GM21367 (cell line): ENCODE measurements at regions not wholly inside any gene's neighbourhood (a gene's known extent, or its start where the extent isn't known, plus 50 kb on each side); places are given as distances from the start of the nearest gene placed in this dataset.

ENCODE experiments used
- ATAC-seq: cut with Tn5 transposase; IDR thresholded peaks from one replicate; pipeline ENCODE4 v1.9.1; 2021; ENCODE audit not compliant: unreplicated experiment

DNA sequence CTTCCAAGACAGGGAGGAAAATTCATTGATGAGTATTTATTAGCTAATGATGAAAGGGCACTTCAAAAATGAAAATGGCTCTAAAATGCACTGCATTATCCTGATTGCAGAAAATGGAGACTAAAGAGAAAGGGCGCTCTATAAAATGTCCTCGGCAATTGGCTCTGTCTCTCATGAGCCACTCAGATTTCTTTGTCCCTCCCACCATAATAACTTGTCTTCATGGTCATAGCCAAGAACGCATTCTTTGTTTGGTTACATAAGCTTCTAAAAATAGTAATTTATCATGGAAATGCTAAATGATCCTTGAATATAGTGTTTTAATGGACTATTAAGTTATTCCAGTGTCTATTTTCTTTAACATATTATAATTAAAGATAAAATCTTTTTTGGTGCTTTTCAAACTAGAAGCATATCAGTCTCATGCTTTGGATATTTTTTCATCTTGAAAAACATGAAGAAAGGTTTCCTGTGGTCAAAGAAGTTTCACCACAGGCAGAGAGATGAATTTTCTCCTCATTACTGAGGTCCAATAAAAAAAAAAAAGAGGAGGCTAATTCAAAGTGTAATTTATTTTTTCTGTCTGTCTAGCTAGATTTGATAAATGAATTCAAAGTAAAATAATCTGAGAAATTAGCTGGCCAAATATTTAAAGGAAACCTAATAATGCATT lies 238.1 kb upstream of the BLID start:
- ATAC-seq: no peak

- ATAC-seq: no peak
Observed at GRCh38 chr11:122353561-122353960, 237.5 kb upstream of the BLID start.

DNA sequence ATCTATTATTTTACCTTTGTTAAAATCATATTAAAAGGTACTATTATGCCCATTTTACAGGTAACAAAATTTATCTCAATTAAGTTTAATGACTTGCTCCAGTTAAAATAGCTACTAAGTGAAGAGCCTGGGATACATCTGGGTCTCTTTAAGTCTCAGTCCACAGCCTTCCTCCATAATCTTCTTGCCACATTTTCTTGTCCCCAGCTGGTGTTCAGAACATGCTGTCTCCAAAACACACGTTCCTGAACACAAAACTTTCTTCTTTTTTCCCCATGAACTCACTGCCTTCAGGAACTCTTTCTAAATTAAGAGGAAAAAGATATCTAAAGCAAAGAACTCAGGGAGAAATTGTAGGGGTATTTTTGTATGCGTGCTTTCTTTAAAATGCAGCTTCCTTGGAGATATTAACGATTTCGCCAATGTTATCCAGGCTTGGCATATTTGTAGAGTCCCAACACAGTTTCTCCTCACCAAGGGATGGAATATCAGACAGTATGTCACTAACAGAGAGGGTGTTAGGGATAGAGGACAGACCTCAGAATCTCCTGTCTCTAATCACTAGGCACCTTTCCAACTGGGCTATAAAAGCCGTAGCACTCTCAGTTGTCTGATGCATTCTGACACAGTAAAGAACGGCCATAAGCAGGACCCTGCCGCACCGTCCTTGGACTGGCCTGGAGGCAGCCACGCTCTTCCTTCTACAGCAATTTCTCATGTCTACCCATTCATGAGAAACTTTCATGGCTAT lies 232.8 kb upstream of the BLID start:
- no peak for ATAC-seq

DNA sequence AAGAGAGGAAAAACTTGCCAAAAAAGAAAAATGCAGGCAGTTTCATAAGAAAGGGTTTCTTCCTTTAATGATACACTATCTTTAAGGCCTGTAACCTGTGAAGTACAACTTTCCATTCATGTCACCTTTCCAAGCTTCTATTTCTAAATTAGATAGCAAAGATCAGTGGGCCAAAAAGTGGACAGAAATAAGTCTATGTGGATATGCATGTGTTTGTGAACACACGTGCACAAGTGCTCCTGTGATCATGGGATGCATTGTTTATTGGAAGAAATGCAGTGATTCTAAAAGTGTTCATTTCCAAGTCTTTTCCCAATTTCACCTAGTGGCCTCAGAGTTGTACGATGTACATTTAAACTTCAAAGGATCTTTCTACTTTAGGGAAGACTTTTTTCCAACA lies 230.0 kb upstream of the BLID start:
- ATAC-seq: no peak

- ATAC-seq: no peak
Observed at GRCh38 chr11:122345586-122345985, 229.6 kb upstream of the BLID start.

GRCh38 chr11:122344215-122344614 lies 228.2 kb upstream of the BLID start:
- ATAC-seq: no peak

GRCh38 chr11:122343210-122343609 lies 227.2 kb upstream of the BLID start:
- no peak for ATAC-seq

DNA sequence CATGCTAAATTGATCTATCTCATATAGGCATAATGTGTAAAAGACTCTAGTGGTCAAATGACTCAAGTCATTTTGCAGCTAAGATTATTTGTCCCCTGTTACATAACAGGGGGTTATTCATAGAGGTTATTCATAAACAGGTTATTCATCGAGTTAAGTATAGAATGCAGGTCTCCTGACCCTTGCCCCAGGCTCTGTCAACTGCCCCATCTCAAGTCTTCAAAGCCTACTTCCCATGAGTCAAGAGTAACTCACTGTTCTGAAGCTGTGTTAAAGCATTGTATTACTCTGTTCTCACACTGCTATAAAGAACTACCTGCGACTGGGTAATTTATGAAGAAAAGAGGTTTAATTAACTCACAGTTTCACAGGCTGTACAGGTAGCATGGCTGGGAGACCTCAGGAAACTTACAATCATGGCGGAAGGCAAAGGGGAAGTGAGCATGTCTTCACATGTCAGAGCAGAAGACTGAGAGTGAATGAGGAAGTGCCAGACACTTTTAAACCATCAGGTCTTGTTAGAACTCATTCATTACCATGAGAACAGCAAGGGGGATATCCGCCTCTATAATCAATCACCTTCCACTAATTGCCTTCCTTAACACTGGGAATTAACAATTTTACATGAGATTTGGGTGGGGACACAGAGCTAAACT lies 226.2 kb upstream of the BLID start:
- no peak for ATAC-seq

DNA sequence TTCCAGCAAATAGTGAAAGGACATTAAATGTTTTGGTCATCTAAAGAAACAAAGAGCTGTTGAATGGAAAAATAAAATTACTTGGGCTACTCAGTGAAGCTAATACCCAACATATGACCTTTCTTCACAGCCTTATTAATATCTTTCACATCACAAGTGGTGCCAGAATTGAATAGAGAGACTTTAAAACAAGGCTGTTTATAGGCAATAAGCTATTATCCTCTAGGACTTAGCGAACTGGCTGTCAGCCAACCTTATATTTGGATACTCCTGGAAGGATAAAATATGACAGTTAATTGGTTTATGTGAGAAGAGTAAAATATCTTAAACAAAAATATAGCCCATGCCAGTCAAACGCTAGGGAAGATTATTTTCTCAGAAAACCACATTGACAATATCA lies 225.5 kb upstream of the BLID start:
- no peak for ATAC-seq

- no peak for ATAC-seq
Observed at GRCh38 chr11:122340607-122341290, 224.7 kb upstream of the BLID start.

DNA sequence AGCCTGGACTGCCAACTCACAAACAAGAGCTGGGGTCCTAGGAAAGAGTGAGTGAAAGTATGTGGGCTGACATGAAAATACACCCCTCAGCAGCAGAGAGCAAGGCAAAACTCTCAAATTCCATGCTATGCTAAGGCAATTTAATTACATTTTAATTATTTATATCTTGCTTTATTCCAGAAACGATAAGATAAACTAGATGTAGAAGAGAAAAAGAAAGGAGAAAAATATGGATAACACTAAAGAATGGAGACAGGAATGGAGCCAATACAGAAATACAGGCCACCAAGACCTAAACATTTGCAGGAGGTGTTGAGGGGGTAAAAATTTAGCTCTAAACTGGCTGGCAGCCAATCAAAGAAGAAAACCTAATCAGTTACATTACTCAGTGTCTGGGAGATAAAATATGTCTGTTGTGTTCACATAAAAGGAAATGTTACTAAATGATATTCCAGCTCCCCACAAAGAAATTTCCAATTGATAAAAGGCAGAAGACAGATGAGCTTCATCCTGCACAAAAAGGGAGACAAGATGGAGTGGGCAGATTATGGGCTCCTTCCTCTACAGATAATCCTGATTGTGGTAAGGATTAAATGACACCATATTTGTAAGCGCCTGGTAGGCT lies 223.5 kb upstream of the BLID start:
- no peak for ATAC-seq

- ATAC-seq: no peak
Observed at GRCh38 chr11:122337704-122338103, 221.7 kb upstream of the BLID start.

DNA sequence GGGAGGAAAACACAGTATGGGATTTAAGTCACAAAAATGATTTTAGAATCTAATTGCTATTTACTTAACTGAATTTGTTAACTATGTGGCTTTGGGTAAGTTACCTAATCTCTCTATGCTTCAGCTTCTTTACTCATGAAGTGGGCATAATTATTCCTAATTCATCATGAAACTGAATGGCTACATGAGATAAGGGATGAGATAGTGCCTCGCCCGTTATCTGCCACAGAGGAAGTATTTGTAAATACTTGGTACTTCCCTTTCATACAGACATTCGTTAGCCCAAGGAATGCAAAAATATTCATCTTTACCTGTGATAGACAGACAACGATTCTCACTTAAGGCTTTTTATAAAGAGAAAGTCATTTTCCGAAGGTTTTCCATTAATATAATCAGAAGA lies 221.2 kb upstream of the BLID start:
- no peak for ATAC-seq

GRCh38 chr11:122336706-122337105 lies 220.7 kb upstream of the BLID start:
- no peak for ATAC-seq

DNA sequence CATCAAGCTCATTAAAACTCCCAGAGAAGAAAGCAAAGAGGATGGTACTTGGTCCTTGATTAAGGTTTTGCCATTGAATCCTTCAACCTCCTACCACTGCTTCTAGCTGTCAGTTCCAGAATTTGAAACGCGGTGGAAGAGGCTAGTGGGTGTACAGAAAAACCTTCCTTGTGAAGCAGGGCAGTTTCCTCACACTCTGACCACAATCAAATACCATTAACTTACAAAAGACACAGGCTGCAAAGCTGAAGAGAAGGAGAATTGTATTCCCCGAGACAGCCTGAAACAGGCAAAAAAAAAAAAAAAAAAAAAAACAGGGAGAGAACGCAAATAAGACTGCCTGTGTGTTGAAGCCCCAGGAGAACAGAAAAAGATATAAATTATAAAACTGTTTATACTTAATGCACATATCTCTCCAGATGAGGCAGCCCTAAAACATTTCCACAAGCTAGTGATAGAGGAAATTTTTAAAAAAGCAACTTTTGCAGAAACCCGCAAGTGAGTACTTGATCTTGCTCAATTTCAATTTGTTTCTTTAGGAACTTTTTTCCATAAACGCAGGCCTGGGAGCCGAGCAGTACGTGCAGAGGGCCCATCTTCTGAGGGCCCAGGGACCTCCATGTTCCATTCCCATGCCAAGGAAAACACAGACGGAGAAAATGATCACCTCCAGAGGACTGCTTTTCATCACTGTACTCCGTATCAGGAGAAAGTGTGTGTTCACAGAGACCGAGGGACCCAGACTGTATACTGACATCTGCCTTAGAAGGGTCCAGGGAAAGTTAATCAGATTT lies 218.7 kb upstream of the BLID start:
- no peak for ATAC-seq

GRCh38 chr11:122333467-122333866 lies 217.5 kb upstream of the BLID start:
- ATAC-seq: no peak

DNA sequence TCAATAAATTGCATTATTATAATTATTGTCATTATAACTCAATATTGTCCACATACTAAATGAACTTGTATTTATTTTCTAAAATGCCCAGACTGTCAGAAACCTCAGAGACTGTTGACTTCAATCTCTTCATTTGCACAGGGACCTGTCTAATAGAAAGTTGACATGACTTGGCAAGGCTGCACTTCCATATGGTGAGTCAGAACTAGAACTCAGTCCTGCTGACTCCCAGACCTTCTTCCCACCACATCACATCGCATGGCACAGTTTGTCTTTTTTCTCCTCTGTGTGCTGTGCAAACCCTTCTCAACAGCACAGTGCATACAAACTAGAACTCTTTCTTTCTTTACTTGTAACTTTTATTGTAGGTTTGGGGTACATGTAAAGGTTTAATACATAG lies 215.1 kb upstream of the BLID start:
- ATAC-seq: no peak

DNA sequence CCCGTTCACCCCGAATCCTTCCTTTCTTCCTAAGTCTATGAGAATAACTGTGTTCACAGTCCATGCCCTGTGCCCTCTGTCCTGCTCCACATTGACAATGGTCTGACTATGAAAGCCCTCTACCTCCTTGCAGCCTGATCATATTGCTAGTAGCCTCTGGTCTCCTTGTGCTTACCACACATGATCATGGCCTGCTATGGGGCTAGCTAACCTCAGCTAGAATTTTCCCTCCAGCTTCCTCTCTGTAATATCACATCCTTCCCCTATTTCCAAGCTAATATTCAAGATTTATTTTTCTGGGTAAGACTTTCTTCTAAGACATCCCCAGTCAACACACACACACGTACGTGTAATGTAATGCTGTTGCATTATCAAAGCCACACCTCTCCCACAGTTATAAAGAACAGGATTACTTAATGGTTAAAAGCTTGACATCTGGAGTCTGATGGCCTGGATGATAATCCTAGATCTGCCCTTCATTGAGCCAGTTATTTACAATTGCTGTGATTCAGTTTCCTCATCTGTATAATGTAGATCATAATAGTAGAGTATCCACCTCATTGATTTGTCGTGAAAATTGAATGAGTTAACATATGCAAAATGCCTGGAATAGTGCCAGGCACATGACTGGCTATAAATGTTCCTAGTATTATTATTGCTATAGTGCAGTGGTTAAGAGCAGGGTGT lies 214.4 kb upstream of the BLID start:
- ATAC-seq: no peak

DNA sequence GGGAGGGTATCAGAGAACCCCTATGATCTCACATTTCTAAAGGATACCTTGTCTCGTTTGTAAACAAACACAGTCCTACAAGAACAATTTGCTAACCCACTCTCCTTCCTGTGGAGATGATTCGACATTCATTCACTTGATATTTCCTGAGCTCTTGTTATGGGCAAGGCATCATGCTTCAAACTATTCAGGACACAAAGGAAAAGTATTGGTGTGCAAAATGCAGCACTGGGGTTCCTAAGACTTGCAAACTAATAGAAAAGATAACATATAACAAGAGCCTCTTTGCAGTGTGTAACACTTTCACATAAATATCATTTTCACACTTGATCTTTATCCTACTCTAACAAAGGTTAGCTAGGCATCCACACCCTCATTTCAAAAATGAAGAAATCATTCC lies 211.5 kb upstream of the BLID start:
- ATAC-seq: no peak
